ENCODE measurements at regions not wholly inside any gene's neighbourhood (a gene's known extent, or its start where the extent isn't known, plus 50 kb on each side); places are given as distances from the start of the nearest gene placed in this dataset.

GRCh38 chr4:17058536-17058915 is 160.1 kb upstream of the LDB2 start:
- Histone ChIP-seq H3K4me3 (replicated peaks in 1 of 3) (no peak overlapping the region), H3K27ac (peak overlapping the region in 1 of 3 donors; percentile 20), H3K27me3 (no peaks in the 10 kb centered on the region), H3K4me1 (no peaks in the 10 kb centered on the region), H3K36me3 (no peaks in the 10 kb centered on the region), H3K9me3 (no peaks in the 10 kb centered on the region)
- 71 to 73% methylated on average over 4 of the region's 4 CpGs for WGBS, 2 donors
- DNase-seq, result peak in 1 of 2 donors; percentile 6
- TF ChIP-seq CTCF (IDR thresholded peaks at IDR 0.05) (no peak), POLR2A (IDR thresholded peaks at IDR 0.05) (no peak)
- intact Hi-C loops (cut with DNase I), result no loop called here

- no peaks in the 10 kb centered on the region for H3K36me3 ChIP-seq
- H3K4me1 ChIP-seq, result no peaks in the 10 kb centered on the region
- no peak for DNase-seq
- no peaks in the 10 kb centered on the region for H3K27me3 ChIP-seq
- H3K27ac ChIP-seq, result no peak overlapping the region
- intact Hi-C loops (cut with DNase I), result no loop called here
- TF ChIP-seq CTCF (IDR thresholded peaks at IDR 0.05), result no peak
- TF ChIP-seq POLR2A (IDR thresholded peaks at IDR 0.05), result no peak
- H3K9me3 ChIP-seq, result no peaks in the 10 kb centered on the region
- WGBS, 2 donors, result 94 to 96% methylated on average over 6 of the region's 6 CpGs
- H3K4me3 ChIP-seq (replicated peaks in 1 of 3), result no peak overlapping the region
Observed at GRCh38 chr4:17057035-17057434, 158.6 kb upstream of the LDB2 start.

- no peak for TF ChIP-seq CTCF (IDR thresholded peaks at IDR 0.05)
- TF ChIP-seq POLR2A (IDR thresholded peaks at IDR 0.05), result no peak
- WGBS, 2 donors, result 94 to 96% methylated on average over 2 of the region's 2 CpGs
- Histone ChIP-seq H3K4me3 (replicated peaks in 1 of 3) (no peak overlapping the region), H3K4me1 (no peaks in the 10 kb centered on the region), H3K9me3 (no peaks in the 10 kb centered on the region), H3K27ac (no peak overlapping the region), H3K27me3 (no peaks in the 10 kb centered on the region), H3K36me3 (no peaks in the 10 kb centered on the region)
- intact Hi-C loops (cut with DNase I), result no loop called here
- DNase-seq, result no peak
Observed at GRCh38 chr4:17055788-17056187, 157.3 kb upstream of the LDB2 start.

GRCh38 chr4:17045866-17046265 is 147.4 kb upstream of the LDB2 start:
- intact Hi-C loops (cut with DNase I), result no loop called here
- H3K4me3 ChIP-seq (replicated peaks in 1 of 3), result no peak overlapping the region
- no peaks in the 10 kb centered on the region for H3K4me1 ChIP-seq
- H3K27ac ChIP-seq, result no peak overlapping the region
- TF ChIP-seq POLR2A (IDR thresholded peaks at IDR 0.05) (no peak), CTCF (IDR thresholded peaks at IDR 0.05) (no peak)
- no peaks in the 10 kb centered on the region for H3K9me3 ChIP-seq
- WGBS, 2 donors, result 46 to 50% methylated on average over 7 of the region's 7 CpGs
- no peak for DNase-seq
- H3K36me3 ChIP-seq, result no peaks in the 10 kb centered on the region
- H3K27me3 ChIP-seq, result no peaks in the 10 kb centered on the region

- Histone ChIP-seq H3K4me3 (replicated peaks in 1 of 3) (no peak overlapping the region), H3K36me3 (no peaks in the 10 kb centered on the region), H3K4me1 (no peaks in the 10 kb centered on the region), H3K27me3 (no peaks in the 10 kb centered on the region), H3K9me3 (no peaks in the 10 kb centered on the region), H3K27ac (no peak overlapping the region)
- no peak for DNase-seq
- no peak for TF ChIP-seq CTCF (IDR thresholded peaks at IDR 0.05)
- no peak for TF ChIP-seq POLR2A (IDR thresholded peaks at IDR 0.05)
- intact Hi-C loops (cut with DNase I), result no loop called here
- 76 to 79% methylated on average over 7 of the region's 7 CpGs for WGBS, 2 donors
Observed at GRCh38 chr4:17038510-17039176, 140.2 kb upstream of the LDB2 start.
